COLO829 (cell line): ENCODE measurements at regions not wholly inside any gene's neighbourhood (a gene's known extent, or its start where the extent isn't known, plus 50 kb on each side); places are given as distances from the start of the nearest gene placed in this dataset.

ENCODE experiments used
- DNase-seq: peaks from one replicate; pipeline ENCODE4 v3.0.0; 2012; ENCODE audit warnings: low spot score

DNA sequence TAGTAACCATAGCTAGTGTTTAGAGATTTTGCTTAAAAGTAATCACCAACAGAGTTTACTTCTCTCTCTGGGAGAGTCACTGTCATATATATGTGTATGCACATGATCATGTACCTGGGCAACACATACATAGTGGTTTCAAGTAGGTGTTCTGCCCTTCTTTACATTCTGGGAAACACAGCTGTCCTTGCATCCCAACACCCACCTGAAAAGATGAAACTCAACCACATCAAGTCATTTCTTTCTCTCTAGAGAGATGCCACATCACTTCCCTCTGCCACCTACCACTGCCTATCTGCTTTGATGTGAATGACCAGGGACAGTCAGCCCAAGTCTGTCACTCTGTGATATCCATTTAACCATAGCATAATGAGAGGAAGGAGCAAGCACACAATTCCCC lies 155.8 kb upstream of the GADL1 start:
- no peak for DNase-seq

DNA sequence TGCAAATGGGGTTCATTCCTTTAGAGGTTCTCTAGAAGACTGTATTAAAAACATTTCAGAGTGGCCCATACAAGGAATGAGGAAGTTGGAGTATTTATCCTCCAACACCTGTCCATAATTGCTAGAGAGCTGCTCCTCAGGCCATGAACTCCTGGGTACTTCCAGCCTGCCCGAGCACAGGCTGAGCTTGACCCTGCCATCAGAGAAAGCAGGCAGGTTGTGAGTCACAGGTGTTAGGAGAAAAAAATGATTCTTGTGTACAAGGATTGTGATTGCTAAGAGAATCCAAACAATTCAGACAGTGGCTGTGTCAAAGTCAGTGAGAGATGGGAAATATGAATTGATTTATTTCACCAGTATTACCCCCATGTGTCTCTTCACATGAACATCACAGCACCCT lies 156.8 kb upstream of the GADL1 start:
- no peak for DNase-seq

DNA sequence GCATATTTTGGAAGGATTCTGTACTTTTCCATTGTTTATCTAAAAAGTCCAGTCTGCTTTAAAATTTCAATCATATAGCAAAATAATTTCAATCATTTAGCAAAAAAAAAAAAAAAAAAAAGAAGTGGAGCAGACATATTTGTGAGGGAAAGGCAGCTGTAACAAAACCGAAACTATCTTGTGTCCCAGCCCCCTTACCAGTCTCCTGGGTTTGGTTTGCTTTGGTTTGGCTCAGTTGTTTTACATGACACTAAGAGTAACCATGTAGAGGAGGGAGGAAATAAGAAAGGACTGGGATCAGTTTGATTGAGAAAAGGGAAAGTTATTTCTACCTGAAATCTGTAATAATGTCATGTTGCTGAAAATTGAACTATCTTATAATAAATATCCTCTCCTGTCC lies 158.8 kb upstream of the GADL1 start:
- DNase-seq, result no peak

DNA sequence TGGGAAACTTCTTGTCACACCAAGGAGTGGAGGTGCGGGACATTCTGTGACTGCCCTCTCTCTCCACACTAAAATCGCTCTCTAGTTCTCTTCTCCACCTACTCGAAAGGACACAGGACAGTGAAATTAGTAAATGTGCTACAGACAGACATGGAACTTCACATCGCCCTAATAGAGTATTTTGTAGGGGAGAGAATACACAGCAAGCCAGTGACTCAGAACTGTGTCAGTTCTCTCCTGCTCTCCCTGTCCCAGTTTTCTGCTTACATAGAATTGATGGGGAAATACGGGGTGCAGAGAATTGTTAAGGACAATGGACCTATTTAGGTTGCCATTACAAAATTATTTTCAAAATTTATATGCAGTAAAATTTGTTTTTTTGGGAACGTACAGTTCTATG lies 159.6 kb upstream of the GADL1 start:
- DNase-seq, result no peak

DNA sequence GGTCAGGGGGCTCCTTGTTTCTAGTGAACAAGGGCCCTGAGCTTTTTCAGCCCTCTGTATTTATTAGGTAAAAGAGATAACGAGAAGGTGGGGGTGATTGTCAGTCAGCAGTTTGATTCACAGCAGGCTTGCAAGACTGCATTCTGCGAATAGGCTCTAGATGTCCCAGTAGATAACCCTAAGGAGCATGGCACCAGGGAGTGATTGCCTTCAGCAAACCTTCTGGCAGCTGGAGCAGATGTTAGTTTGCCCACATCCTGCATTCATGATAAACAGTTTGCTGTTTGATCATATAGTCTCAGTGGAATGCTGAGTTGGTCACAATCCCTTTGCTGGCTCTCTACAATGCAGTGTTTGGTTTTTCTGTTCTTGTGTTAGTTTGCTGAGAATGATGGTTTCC lies 161.3 kb upstream of the GADL1 start:
- no peak for DNase-seq

DNA sequence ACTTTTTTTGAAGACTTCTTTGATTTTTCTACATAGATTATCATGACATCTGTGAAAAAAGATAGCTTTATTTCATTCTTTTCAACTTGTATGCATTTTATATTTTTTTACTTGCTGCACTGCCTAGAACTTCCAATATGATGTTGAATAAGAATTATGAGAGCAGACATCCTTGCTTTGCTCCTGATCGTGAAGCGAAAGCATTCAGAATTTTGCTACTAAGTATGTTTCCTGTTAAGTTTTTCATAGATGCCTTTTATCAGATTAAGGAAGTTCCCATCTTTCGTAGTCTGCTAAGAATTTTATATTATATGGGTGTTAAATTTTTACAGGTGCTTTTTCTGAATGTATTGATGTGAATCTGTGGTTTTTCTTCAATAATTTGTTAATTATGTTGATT lies 163.4 kb upstream of the GADL1 start:
- DNase-seq, result no peak

DNA sequence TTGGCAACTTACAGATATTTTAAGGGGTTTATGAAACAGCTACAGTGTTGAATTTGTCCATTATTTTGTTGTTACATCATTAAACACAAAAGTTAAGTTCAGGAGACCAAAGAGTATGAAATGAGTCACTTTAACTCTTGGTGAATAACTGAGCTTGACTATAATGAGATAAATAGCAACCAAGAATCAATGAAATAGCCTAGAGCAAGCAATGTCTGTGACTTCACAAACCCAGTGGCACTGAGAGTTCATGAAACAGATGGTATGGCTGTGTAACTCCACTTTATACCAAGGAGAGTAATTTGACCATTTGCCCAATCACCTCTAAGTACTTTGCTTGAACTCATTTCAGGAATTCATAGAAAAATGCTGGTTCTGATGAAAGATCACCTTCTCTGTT lies 169.6 kb upstream of the GADL1 start:
- DNase-seq, result no peak

DNA sequence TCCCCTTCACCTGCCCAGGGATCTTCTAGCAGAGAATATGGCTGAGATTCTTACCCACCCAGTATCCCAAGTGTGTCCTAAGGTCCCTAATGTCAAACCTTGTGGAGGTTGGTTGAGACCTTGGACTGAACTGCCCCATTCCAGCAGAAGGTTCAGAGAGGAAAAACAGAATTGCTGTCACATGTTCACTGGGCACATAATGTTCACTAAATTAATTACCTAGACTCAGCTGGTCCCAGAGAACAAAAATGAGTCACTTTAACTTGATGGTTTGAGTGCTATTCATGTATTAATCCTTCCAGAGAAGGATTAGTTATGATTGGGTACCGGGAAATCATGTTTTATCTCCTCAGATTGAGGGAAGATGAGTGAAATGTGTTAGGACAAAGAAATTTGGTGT lies 171.3 kb upstream of the GADL1 start:
- DNase-seq, result no peak

DNA sequence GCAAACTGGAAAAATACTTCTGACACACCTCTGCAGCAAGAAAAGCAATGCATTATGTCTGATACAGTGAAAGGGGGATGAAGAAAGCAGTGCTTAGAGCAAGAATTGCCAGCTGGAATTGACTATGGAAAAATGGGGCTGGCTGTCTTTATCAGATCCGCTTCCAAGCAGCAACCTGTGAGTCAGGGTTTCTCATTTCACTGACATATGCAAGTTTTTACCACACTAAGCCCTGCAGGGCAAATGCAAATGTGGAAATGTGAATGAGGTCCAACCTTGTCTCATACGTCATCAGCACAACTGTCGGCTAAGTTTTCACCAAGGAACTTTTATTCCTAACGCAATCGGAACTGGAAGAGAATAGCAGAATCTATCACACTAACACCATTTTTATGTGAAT lies 172.5 kb upstream of the GADL1 start:
- peak; percentile 91 for DNase-seq

DNA sequence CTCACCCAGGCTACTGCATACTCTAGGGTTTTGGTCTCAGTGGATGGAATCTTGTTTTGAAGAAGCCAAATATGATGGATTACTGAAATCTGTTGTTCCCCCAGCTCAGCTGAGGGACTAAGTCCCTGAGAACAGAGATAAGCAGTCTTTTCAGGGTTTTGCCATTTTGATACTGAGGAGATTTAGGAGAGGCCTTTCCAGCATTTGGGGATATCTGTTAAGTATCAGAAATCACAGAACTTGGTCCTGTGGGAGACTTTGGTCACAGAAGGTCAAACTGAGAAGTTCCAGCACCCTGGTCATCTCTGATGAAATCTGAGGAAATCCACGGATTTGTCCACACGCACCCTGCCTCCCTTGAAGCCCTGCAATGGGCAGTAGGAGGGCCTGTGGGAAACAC lies 181.0 kb upstream of the GADL1 start:
- no peak for DNase-seq

DNA sequence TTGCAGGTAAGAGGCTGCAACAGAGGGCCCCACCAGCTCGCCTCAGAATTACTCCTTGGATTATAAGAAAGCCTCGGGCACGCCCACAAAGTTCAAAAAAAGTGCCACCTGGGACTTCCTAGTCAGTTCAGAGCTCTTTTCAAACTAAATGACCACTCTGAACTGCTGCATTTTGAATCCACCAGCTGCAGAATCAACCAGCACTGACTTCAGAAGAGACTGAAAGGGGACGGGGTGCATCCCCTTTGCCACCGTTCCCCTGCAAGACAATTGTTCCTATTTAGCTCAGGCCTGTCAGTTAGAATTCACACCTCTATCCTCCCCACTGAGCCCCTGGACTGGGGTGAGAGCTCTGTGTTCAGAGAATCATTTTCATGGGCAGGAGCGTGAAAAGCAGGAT lies 181.4 kb upstream of the GADL1 start:
- DNase-seq, result no peak

DNA sequence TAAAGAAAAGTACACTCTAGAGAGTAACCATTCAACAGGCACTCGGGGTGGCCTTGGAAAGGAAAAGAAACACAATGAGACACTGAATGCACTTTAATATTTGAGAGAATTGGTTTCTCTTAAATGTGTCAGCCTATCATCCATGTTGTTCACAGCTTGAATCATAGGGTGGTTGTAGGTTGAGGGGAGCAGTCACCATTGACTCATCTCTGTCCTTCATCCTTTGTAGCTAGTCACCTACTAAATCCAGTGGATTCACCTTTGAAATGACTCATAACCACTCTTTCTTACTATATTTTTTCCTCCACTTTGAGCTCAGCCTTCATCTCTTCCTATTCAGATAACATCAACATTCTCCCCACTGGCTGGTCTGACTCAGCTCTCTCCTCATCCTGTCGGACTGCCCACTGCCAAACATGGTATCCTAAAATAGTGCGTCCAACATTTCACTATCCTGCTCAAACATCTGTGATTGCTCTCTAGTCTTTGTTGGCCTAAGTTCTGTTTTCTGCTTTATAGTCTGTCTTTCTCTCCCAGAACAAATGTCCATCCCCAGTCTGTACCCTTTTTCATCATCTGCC lies 182.7 kb upstream of the GADL1 start:
- DNase-seq, result peak; percentile 26

DNA sequence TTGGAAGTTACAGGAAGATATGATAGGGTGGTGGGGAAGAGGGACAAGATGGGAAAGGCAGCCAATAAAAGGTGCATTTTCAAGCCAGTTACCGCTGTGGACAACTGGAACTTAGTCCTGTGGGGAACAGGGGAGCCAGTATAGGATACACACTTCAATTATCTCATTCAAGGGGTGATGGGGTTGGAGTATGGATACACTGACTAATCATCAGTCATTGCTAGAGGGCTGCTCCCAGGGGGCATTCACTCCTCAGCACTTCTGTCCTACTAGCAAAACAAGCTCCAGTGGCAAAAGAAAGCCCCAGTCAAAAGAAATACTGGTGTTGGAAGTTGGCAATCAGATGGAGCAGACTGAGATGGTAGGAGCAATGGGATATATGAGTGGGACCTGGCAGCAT lies 183.4 kb upstream of the GADL1 start:
- DNase-seq, result no peak

DNA sequence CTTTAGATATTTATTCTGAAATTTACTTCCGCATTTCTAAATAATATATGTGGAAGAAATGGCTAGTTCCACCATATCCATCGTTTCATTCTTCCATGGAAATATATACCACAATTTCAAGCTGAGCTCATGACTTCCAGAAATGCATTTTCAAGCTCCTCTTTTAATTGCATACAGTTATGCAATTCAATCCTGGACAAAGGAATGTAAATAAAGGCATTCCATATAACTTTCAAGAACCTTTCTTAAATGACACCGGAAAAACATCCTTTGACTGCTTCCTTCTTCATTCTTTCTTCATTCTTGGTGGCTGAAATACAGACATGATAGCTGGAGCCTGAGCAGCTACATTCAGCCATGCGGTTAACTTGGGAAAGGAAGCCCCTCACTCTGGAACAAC lies 185.2 kb upstream of the GADL1 start:
- DNase-seq, result no peak

DNA sequence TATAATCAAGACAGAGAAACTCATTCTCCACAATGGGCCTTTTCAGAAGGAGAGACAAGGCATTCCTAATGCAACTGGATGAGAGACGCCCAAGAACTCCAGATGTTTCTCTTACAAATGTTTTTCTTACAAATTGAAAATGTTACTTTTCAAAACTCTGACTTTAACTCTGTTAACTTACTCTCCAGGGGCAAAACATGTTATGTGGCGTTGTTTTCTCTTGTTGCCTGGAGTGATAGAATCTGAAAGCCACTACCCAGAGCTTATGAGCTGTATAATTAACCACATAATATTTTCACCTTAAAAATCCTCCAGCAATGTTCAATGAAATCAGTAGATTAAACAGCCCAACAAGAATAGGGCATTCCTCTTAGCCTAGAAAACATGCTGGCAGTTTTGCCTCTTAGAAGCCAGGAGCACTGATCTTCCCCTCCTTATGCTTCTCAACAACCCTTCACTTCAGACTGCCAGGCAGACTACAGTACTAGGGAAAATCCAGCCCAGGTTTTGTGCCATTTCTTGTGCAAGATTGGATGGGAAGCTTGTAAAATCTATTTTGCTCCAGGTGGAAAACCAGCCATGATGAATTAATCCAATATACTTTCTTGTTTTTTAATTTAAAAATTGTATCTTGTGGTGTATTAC lies 186.7 kb upstream of the GADL1 start:
- DNase-seq, result no peak

DNA sequence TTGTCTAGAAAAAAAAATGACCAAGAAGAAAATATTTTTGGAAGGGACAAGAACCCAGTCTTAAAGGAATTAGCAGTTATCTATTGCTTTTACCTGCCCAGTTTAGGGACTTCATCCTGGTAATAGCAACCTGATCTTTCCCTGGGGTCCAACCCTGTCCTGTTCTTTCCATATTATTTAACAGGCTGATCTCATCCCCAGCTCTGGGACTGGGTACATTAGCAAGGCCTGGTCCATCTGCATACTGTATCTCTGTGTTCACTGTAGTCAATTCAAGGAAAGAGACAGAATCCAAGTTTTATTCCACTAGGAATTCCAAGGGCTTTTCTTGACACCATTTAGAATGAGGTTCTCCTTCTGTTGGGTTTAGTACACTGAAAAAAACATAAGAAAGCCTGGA lies 191.7 kb upstream of the GADL1 start:
- no peak for DNase-seq

DNA sequence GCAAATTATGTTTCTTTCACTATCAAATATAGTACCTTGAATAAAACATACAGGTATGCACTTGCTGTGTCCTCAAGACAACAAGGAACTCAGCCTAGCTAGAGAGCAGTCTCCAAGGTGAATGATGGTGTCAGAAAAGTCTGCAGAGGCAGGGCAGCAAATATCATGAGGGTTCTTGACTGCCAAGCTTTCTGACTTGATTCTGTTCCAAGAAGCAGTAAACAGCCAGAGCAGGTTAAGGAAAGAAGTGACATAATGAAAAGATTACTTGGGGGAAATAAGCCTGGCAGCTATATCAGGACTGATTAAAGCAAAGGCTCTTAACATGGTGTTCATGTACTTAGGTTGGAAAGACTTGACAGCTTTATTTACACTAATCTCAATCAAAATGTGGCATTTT lies 192.2 kb upstream of the GADL1 start:
- no peak for DNase-seq

DNA sequence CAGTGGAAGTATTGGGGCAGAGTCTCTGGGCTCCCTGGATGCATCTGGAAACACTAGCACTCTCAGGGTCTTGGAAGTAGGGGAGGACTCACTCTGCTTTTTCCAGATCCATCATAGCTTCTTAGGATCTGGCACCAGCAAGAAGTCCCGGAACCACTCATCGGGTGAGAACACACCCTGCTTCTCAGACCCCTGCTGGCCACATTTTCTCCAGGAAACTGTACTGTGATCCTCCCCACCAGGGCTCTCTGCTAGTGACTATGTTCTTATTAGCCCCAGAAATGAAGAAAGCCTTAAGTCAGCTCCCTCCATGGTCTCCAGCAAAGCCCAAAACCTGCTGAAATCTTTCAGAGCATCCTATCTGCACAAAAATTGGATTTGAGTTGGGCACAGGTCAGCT lies 197.3 kb upstream of the GADL1 start:
- DNase-seq, result no peak

DNA sequence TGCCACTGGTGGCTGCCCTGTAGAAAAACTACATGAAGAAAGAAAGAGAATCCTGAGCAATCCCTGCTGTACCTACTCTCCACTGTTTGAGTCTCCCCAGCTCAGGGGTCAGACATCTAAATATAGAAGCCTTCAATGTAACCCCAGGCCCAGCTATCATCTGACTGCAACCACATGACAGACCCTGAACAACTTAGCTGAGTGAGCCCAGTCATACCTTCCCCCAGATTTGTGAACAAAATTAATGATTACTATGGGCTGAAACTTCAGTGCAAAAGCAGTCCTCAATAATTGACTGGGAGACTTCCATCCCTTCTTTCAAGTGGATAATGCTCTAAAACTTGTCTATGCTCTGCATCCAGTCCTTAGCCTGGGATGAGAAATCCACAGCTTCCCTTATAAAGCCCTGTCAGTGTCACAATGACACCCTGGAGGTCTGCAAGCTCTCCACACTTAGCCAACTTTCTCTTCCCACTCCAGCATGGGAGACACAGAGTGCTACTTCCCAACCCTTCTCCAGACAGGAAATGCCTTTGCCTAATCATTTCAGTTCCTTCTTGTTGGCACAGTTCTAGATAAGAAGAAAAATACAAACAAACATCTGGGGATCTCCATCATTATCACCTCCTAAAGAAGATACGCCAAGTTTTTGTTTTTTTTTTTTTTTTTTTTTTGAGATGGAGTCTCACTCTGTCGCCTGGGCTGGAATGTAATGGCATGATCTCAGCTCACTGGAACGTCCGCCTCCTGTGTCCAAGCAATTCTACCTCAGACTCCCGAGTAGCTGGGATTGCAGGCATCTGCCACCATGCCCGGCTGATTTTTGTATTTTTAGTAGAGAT lies 198.5 kb upstream of the GADL1 start:
- DNase-seq, result no peak

DNA sequence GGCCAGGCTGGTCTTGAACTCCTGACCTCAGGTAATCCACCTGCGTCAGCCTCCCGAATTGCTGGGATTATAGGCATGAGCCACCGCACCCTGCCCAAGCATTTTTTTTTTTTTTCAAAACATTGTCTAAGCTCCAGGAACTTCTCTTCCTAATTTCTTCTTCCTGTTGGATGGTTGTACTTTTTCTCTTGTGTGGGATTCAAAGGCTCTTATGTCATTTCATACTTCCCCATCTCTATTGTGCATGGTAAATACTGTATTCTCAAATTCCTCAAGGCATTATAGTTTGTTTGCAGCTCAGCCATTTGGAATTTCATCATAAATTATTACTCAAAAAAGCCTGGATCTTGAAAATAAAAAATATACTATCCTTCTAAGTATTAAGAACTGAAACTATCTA lies 199.1 kb upstream of the GADL1 start:
- DNase-seq, result no peak

DNA sequence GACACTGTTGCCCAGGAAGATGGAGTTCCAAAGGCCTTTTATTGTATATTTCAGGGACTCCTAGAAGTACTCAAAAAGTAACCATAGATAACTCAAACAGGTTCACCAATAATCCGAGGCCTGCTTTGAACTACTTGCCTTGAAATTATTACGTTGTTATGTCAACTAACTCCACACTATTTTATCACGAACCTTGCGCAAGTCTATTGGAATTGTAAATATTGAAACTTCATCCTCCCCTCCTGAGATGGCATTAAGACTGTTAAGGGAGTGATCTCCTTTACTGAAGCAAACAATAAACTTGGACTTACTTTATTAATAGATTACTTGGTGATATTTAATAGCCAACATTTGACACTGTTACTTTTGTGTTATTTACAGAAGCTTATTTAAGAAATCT lies 199.6 kb upstream of the GADL1 start:
- no peak for DNase-seq

DNA sequence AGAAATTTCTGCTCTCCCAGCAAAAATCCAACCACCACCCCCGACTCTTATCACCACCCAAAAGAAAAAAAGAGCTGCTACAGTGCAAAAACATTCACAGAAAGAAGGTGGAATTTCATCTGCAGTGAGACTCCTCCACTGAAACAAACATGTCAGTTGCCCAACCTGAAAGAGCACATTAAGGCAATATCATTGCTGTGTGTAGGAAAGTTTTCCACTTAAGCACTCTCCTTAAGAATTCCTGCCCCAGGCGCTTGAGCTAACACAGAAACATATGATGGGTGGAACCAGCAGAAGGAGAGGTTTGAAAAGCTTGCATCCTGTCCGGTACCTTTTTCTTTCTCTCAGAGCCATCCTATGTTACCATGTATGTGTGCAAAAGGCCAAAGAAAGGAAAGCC lies 200.8 kb upstream of the GADL1 start:
- no peak for DNase-seq

DNA sequence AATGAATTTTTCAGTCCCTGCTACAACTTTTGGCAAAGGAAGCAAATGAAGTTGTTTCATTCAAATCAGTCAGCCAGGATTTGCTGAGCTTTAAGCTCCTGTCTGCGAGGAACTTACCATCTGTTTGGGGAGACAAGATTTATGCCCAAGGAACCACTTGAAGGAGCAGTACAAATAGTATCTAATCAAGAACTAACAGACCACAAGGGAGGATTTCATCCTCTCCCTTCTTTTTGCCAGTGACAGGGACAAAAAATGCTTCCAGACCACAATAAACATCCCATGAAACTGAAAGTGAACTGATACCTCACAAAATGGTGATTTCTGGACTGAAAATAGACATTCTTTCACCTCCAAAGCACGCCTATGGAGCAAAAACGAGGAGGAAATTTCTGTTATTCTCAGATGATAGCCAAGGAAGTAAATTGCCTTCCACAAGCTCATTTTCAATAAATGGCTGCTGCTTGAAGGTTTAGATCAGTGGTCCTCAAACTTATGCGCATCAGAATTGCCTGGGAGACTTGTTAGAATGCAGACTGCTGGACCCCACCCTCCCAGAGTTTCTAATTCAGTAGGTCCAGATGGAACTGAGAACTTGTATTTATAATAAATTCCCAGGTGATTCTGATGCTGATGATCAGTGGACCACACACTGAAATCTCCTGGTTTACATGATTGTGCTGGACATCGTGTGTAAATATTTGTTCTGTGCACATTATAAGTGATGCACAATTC lies 202.4 kb upstream of the GADL1 start:
- no peak for DNase-seq
